Hematopoietic multipotent progenitor cell treated with erythropoietin and hydrocortisone succinate and interleukin-3 and kit ligand, for 6 days (in vitro differentiated cells): ENCODE measurements at regions not wholly inside any gene's neighbourhood (a gene's known extent, or its start where the extent isn't known, plus 50 kb on each side); places are given as distances from the start of the nearest gene placed in this dataset.

Experiments
- DNase-seq: peaks from one replicate; pipeline ENCODE4 v3.0.0-alpha.2; 2015

DNA sequence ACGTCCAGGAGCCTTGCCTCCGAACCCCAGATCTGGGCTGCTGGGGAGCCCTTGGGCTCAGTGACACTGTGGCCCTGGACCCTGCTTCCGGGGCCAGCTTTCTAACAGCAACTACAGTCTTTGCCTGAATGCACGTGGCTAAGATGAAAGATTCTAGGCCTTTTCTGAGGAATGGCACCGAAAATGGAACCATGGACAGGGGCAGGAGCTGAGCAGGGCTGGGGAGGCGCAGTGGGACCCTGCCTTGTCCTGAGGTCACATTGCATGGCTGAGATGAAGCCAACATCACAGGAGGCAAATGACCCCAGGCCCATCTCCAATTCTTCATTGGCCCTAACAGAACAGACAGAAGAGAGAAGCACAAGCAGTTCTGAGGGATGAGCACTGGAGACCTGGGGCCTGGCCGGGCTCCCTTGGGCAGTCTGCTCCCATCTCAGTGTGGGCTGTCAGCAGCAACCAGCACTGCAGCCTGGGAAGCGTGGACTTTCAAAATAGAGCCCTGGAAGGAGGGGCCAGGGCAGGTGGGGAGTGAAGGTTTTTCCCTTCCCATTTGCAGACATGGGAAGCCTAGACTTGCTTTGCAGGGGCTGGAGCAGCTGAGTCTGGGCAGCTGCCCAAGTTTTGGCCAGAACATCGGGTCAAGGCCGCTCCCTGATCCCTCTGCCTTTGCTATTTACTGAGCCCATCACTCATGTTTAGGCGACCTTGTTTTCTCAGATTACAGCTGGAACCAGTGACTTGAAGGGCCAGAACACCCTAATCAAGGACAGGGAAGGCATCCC is 114.4 kb upstream of the TCERG1L start:
- no peak for DNase-seq

DNA sequence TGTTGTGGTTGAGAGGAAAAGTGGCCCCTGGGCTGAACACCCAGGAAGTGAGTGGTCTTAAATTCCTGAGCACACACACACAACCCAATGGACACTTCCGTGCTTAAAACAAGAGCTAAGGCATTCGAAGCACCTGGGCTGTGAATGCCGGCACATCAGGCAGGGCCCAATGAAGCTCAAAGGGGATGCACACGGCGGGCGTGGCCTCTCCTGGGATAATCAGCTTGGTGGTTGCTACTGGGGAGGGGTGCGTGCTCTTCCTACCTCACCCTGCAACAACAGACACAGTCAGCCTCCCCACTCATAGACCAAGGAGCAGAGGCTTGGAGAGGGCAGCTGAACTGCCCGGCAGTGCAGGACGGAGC is 115.0 kb upstream of the TCERG1L start:
- DNase-seq = no peak

DNA sequence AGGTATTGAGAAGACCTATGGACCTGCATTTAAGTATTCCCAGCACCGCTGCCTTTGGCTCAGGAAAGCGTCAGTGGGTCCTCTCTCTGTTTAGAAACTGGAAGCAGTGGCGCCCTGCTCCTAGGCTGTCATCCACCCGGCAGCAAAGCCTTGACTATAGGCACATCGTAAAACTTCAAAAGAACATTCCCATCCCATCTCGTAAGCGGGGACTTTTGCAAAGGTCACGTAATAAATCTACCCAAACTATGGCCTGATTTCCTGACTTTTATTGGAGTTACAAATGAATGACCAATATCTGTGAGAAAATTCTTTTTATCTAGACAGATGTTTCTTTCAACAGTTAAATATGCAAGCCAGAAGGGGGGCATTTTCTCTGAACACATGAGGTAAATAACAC is 115.8 kb upstream of the TCERG1L start:
- no peak for DNase-seq

DNA sequence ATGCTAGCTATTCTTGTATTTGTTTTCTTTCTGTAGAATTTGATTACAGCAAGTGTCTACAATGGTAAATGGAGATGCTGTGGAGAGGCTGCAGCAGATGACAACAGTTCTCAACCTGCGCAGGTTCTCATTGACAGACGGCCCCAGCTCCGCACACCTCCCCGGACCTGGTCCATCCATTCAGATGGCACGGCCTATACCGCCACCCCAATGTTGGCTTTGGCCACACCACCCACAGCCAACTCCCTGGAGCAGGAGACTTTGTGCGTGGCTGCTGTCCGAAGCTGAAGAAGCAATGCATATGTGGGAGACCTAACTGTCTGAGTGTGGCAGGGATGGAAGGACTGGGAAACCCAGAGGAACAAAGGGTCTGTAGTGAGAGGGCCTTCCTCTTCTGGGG is 116.4 kb upstream of the TCERG1L start:
- DNase-seq = no peak

DNA sequence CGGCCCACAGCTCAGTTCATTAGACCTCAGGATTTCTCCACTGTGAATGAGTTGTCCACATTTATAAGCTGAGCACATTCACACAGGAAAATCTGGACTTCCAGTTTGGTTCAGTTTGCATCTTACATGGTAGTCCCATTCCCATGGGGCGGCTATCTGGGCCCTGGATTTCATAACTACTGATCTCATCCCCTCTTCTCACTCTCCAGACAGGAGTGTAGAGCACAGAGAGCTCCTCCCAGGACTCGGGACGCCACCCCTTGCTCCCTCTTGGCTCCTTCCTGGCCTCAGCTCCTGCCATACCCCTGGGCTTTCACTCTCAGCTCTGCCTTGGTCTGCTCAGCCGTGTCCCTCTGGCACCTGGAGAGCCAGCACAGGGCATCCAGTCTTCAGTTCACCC is 117.6 kb upstream of the TCERG1L start:
- no peak for DNase-seq

DNA sequence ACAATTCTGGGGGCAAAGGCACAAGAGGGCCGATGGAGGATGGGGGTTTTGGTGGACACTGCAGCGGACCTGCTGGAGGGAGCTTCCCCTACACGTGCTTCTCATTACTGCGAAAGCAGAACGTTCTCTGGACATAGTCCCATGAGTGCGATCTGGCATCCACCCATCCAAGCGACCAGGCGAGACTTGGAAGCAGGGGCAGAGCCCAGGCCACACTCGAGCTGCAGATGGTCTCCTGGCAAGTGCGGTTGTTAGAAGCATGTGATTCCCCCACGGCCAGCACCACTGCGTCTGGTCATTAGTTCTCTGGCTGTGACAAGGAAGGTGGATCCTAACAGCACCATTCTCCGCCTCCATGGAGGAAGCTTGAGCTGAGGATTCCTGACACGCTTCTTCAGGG is 118.4 kb upstream of the TCERG1L start:
- DNase-seq = no peak

DNA sequence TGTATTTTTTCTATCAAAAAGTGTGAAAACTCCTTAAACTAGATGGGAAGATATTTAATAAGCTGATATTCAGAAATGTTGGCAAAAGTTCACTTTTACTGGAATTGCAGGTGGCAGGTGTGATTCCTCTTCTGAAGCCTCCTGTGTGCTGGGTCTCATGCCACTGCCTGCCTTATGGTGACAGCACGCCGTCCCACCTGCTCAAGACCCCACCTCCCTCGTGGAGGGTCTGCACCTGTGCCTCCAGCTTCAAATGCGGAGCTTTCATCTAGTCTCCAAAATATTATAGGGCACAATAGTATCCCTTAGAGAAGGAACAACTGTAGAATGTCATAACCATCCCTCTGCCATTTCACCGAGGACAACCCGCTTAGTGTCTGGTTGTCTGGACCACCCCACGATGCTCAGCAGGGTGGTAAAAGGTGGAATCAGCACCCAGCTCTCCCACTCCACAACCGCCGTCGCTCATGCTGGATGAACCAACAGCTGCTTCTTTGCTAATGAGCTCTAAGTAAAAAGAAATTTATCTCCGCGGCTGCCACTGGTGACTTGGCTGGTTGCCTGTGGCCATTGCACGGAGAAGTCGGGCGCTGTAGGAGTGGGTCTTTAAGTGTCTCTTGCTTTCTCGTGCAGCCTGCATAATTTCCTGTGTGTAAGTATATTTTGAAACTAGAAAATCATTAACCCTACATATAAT is 119.3 kb upstream of the TCERG1L start:
- no peak for DNase-seq

DNA sequence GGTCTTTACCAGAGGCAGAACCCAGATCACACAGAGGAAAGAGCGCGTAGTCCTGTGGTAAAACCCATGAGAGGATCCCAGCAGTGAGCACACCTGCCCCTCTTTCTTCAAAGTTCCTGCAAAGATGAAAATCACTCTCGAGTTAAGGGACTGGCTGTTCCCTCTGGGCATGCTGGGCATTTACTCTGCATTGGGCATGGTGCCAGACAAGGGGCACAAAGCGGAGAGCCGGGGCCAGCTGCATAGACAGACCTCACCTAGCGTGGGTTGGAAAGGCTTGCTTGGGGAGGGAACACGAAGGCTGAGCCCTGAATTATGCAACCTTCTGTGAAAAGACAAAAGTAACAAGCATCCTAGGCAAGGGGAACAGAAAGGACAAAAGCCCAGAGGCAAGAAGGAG is 120.0 kb upstream of the TCERG1L start:
- no peak for DNase-seq

DNA sequence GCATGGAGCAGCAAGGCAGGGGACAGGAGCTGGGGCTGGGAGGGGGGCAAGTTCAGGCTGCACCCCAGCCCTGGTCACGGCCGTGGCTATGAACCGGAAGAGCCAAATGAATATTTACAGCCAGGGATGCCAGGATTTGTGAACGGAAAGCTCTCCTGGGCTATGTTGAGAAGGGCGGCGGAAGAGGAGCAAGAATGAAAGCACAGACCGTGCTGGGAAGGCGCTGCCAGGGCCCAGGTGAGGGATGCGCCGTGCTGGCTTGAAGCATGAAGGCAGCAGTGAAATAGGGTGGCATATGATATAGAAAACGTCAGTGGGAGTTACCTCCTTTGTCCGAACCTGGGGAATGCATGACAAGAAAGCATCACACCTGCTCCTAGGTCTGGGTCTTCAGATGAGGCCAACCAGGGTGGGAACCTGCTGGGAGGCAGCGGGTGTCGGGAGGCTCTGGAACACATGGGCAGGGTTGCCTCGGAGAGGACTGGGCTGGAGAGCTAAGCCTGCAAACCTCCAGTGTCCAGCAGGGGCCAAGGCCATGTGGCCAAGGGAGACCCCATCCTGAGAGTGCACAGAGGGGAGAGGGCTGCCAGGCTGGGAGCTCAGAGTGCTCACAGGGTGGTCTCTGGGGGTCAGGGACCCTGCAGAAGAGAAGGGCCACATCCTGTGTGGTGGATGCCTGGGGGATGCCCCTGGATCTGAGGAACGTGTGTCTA is 120.6 kb upstream of the TCERG1L start:
- no peak for DNase-seq

DNA sequence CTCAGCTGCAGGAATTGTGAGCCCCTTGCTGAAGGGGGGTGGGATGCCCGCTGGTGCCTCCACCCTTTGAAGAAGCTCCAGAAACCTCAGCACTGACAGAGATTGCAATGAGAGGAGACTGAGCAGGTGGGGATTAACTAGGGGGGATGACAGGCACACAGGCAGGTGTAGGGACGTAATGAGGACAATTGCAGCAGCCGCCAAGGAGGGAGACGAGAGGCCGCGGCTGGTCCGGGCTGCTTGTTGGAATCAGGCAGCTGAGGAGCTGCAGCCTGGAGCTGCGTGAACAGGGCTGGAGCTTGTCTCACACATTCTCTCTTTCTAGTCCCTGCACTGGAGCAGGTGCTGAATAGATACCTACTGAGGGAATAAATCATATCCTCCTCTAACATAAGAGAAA is 122.0 kb upstream of the TCERG1L start:
- no peak for DNase-seq

DNA sequence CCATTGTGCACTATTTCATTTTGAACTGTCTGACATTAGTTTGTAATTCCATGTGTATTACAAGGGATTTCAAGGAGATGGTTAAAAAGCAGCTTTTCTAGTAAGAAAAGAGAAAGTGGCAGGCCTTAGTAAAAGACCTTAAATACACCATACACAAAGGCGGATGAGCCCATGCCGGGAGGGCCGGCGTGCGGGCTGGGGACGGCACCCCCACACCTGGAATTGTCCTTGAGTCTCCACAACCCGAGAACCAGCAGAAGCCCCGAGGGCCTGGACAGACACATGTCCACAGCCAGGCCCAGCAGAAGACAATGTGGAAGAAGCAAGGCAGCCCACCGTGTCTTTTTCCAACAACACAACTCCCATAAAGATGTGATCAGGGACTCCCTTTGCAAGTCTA is 123.7 kb upstream of the TCERG1L start:
- DNase-seq = no peak

DNA sequence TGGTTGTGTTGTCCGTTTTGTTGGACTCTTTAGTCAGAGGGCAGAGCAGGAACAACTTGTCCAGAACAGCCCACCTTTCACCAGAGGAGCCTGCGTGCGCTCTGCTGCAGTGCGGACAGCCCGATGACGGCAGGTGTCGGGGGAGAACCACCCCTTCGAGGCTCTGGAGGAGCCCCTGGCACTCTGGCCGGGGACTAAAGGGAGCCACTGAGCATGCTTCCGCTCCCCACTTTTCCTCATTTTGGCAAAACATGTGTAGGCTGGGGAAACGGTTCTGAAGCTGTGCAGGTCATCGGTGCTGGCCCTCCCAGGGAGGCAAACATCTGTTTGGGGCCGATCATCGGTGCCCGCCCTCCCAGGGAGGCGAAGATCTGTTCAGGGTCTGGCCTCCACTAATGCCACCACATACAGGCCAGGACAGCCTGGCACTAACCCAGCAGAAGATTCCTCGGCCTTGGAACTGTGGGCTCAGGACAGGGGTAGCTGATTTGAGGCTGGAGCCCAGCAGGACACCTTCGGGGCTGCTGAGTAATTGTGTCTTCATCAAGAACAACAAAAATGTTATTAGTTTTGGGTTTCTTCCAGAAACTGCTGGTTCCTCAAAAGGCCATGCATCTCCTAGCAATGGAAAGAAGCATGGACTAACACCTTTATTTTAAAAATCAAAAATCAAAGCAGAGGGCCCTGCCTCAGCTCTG is 124.4 kb upstream of the TCERG1L start:
- no peak for DNase-seq

DNA sequence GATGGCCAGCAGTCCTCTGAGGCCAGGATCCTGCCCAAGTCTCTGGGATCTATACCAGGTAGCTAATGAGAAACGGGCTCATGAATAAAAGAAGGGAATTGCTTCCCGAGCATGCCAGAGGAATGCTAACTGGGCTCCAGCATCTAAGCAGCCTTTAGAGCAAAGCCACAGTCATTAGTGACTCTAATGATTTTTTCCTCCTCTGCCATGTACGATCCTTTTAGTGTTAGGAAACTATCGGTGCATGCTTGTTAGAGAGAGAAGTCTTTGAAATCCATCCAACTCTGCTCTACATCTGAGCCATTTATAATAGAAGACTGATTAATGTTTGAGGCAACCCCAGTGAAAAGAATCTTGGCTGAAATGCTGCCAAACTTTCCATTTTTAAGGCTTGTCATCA is 124.9 kb upstream of the TCERG1L start:
- no peak for DNase-seq

DNA sequence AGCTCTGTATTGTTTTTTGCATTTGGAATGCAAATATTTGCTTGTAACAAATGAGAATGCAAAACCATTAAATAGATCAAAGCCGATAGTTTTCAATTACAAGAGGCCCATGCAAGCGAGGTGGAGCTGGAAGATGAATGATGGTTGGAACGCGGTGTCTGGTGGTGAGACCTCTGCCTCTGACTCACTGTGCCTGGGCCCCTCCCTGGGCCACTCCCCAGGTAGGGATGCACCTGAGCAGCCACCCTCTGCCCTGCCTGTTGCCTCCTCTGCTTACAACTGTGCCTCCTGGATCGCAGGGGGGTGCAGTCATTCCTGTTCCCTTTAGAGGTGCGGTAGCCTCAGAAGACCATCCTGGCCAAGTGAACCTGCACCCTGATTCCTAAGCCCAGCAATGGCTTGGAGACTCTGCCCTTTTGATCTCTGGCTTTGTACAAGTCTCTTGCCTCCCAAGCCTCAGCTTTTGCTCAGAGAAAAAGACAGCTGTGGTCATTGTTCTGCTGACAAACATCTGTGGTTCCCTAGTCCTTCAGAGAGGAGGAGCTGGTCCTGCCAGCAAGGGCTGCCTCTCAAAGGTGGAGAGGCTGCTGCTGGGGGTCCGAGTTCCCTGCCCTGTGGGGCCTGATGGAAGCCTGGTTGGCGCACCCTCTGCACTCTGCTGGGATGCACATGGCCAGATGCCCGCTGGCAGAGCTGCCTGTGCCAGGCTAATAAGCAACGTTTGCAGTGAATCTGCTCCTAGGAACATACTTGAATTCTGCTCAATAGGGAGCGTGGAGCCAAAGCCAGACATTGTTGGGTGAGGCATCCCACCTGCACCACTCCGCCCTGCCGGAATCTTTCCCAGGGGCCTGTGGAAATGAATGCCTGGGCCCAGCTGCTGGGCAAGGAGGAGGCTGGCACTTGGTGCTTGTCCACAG is 126.3 kb upstream of the TCERG1L start:
- DNase-seq = no peak

DNA sequence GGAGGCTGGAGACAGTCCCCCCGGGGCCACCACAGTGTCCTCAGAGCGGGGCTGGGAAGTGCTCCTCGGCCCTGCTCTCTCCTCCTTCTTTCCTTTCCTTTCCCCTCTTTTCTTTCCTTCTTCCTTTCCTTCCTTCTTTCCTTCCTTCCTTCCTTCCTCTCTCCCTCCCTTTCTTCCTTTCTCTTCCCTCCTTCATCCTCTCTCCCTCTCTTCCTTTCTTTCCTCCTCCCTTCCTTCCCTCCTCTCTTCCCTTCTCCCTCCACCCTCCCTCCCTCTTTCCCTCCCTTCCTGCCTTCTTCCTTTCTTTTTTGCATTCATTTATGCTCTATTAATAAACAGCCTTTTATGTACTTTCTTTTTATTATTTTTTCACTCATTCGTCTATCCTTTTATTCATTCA is 127.1 kb upstream of the TCERG1L start:
- no peak for DNase-seq

DNA sequence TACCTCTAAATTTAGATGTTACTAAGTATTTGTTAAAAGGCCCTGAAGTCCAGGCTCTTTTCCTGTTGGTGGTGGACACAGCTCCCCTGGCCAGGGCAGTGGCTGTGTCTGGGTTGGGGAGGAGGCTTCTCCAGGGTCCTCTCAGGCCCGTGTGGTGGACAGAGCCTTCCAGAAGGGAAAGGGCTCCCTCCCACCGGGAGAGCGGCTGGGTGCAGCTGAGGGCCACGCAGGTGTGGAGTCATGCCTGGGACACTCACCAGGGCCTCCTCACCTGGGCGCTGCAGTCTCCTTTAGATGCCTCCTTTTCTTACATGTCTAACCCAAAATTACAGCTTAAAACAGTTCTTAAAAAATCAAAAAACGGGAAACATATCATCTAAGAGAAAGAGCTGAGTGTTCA is 128.2 kb upstream of the TCERG1L start:
- DNase-seq = no peak

DNA sequence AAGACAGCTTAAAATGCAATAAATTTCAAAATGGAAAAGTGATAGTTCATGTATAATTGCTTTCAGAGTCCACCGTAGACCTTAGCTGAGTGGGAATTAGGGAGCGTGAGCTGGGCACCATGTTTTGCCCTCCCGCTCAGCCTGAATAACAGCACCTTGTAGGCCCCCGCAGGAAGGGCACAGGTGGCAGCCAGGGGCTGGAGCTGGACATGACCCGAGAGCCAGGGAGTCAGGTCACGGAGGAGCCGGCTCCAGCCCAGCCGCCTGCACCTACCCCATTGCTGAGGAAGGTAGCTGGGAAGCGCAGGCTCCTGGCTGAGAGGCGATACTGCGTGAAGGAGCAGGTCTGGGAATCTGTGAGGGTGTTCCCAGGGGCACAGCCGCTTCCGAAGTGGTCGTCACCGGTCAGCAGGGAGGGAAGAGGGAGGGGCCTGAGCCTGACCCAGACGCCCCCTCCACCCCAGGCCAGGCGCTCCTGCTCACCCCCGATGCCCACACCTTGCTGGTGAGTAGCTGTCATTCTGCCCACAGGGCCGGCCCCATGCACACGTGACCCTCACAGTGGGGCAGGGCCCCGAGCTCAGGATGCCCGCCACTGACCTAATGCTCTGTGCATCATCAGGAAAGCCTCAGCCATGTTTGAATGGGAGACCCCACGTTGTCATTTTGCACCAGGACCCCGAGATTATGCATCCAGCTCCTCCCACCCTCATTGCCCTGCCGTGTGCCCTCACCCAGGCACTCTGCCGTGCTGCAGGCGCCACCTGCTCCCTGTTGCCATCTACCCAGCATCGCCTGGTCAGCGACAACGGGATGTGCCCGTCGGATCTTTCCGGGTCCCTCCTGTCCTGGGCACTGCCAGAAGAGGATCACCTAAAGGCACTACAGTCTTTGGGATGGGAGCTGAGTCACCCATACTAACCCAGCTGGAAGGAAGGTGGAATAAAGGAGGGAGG is 129.2 kb upstream of the TCERG1L start:
- DNase-seq = no peak

DNA sequence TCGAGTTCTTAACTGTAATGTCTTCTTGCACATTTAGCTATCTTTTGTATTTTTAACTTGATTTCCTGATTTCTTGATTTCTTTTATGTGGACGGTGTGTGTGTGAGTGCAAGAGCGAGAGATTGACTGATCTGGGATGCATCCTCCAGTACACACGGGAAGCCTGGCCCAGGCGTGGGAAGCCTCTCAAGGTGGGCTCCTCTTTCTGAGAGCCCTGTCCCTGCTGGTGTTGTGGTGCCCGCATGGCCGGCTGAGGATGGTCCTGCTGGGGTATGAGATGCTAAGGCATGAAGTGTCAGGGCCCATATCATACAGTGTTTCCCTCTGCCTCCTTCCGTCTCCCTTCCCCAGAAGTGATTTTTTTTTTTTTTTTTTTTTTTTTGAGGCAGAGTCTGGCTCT is 130.8 kb upstream of the TCERG1L start:
- DNase-seq = no peak

DNA sequence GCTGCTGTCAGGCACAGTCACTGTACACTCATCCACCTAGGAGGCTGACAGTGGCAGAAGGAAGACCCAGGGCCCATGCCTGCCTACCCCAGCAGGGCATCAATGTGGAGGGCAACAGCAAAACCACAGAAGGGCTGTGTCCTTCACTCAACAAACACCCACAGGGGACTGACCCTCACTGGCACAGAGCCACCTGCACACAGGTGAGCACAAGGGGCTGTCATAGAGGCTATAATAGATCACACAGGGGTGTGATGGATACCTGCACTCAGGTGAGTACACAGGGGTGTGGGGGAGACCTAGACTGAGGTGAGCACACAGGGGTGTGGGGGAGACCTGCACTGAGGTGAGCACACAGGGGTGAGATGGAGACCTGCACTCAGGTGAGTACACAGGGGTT is 132.8 kb upstream of the TCERG1L start:
- DNase-seq = no peak

DNA sequence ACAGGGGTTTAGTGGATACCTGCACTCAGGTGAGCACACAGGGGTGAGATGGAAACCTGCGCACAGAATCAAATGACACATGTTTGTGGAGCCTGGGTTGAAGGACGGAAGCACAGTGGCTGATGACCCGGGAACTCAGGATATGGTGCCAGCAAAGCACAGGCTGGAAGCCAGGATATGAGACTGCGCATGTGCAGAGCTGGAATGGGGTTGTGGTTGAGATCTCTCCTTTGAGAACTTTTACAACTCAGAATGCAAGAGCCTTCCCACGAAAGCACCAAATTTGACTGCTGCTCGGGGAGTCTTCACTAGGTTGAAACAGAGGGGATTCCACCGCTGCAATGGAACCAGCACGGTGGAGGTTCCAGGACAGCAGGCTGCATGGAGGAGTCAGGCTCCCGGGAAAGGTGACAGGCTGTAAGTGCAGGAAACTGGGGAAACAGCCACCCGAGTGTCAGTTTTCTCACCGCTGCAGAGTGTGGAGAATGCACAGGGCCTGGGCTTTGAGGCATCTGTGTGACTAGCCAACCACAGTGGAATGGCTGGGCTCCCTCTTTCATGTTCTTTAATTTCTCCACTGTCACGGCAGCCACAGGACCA is 133.4 kb upstream of the TCERG1L start:
- DNase-seq = no peak

DNA sequence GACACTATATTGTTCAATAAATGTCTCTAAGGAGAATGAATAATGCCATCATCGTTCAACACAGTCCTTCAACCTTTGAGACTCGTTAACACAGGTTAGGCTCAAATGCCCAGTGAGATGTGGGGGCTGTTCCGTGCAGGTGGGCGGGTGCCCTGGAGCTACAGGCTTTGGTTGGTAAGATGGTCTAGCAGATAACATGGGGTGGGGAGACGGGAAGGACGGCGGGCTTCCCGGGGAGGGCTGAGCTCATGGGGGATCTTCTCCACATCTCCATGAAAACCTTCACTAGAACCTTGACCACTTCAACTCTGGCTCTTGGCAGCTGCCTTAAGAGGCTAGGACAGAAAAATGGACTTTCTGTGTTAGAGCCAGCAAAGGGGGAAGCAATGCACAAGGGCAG is 134.1 kb upstream of the TCERG1L start:
- DNase-seq = no peak
